ENCODE measurements at regions not wholly inside any gene's neighbourhood (a gene's known extent, or its start where the extent isn't known, plus 50 kb on each side); places are given as distances from the start of the nearest gene placed in this dataset.

DNA sequence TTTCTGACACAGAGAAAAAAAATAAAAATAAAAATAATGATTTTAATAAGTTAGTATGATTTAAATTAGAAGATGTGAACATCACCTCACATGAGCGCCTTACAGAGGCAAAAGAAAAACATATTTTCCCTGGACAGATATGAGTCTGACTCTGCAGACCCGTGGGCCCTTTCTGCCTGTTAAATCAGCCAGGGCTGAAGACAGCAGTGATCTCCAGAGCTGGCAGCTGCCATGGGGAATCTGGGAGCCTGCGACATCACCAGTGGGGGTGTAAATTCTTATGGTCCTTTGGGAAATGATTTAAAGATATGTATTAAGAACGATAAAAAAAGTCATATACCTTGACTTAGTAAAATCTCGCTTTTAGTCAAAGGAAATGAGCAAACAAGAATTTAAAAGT, 65.7 kb upstream of the FOXF1 start:
- no peak overlapping the region for H3K4me3 ChIP-seq (ENCODE audit: low read length)
- no peak for DNase-seq
- H3K27ac ChIP-seq (ENCODE audit: low read depth, low read length) = no peak overlapping the region
- H3K4me3 Mint-ChIP-seq = no peak overlapping the region
- H3K4me1 ChIP-seq (ENCODE audit: control insufficient read depth, insufficient read depth, low read length) = no peaks in the 10 kb centered on the region
- H3K9me3 ChIP-seq (ENCODE audit: control insufficient read depth, low read length) = no peaks in the 10 kb centered on the region
- TF ChIP-seq, protein P1, sequence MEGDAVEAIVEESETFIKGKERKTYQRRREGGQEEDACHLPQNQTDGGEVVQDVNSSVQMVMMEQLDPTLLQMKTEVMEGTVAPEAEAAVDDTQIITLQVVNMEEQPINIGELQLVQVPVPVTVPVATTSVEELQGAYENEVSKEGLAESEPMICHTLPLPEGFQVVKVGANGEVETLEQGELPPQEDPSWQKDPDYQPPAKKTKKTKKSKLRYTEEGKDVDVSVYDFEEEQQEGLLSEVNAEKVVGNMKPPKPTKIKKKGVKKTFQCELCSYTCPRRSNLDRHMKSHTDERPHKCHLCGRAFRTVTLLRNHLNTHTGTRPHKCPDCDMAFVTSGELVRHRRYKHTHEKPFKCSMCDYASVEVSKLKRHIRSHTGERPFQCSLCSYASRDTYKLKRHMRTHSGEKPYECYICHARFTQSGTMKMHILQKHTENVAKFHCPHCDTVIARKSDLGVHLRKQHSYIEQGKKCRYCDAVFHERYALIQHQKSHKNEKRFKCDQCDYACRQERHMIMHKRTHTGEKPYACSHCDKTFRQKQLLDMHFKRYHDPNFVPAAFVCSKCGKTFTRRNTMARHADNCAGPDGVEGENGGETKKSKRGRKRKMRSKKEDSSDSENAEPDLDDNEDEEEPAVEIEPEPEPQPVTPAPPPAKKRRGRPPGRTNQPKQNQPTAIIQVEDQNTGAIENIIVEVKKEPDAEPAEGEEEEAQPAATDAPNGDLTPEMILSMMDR (conservative IDR thresholded peaks at IDR 0.05) = no peak
- peaks cover 4% of the 10 kb centered on the region for H3K27me3 Mint-ChIP-seq (ENCODE audit: insufficient read depth)
- no peaks in the 10 kb centered on the region for H3K27me3 ChIP-seq (ENCODE audit: control insufficient read depth, insufficient read depth, low read length, poor library complexity, severe bottlenecking)
- no peaks in the 10 kb centered on the region for H3K36me3 ChIP-seq (ENCODE audit: control insufficient read depth, insufficient read depth, low read length)
- H3K9ac ChIP-seq (ENCODE audit: extremely low read depth, low read length, poor library complexity, severe bottlenecking) = no peak overlapping the region
- no peaks in the 10 kb centered on the region for H3K36me3 Mint-ChIP-seq (ENCODE audit: low read depth)
- no peaks in the 10 kb centered on the region for H3K4me1 Mint-ChIP-seq
- H3K9me3 Mint-ChIP-seq = no peaks in the 10 kb centered on the region
- no peak overlapping the region for H3K27ac Mint-ChIP-seq
- 47 to 100% methylated on average over 2 to 4 of the region's 5 CpGs for WGBS, 2 experiments (ENCODE audit: insufficient coverage in 1 of 2, insufficient read length in 1 of 2)

DNA sequence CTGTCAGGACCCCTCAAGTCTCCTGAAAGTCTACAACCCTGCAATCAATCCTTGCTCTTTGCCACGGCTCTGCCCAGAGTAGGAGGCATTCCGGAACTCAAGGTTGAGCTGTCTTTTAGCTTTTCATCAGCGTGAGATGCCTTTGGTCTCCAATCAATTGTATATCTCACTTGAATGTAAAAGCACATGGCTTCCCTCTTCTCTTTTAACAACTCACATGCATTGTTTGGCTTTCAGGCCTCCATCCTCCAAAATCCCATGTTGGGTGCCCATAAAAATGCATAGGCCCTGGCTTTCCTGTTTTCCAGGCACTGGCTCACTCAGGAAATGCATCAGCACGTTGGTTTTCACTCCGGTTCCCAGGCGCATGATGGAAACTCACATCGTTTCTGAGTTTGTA, 64.0 kb upstream of the FOXF1 start:
- Mint-ChIP-seq H3K4me3 (no peak overlapping the region), H3K27me3 (ENCODE audit: insufficient read depth) (peaks cover 9% of the 10 kb centered on the region), H3K4me1 (no peaks in the 10 kb centered on the region), H3K36me3 (ENCODE audit: low read depth) (no peaks in the 10 kb centered on the region), H3K9me3 (peaks cover 1% of the 10 kb centered on the region), H3K27ac (no peak overlapping the region)
- Histone ChIP-seq H3K36me3 (ENCODE audit: control insufficient read depth, insufficient read depth, low read length) (no peaks in the 10 kb centered on the region), H3K4me3 (ENCODE audit: low read length) (no peak overlapping the region), H3K9ac (ENCODE audit: extremely low read depth, low read length, poor library complexity, severe bottlenecking) (no peak overlapping the region), H3K27me3 (ENCODE audit: control insufficient read depth, insufficient read depth, low read length, poor library complexity, severe bottlenecking) (peaks cover 9% of the 10 kb centered on the region), H3K4me1 (ENCODE audit: control insufficient read depth, insufficient read depth, low read length) (no peaks in the 10 kb centered on the region), H3K9me3 (ENCODE audit: control insufficient read depth, low read length) (no peaks in the 10 kb centered on the region), H3K27ac (ENCODE audit: low read depth, low read length) (no peak overlapping the region)
- no peak for DNase-seq
- 77 to 82% methylated on average over 7 of the region's 7 CpGs for WGBS, 2 experiments (ENCODE audit: insufficient coverage in 1 of 2, insufficient read length in 1 of 2)
- TF ChIP-seq, protein P1 (conservative IDR thresholded peaks at IDR 0.05) = no peak

DNA sequence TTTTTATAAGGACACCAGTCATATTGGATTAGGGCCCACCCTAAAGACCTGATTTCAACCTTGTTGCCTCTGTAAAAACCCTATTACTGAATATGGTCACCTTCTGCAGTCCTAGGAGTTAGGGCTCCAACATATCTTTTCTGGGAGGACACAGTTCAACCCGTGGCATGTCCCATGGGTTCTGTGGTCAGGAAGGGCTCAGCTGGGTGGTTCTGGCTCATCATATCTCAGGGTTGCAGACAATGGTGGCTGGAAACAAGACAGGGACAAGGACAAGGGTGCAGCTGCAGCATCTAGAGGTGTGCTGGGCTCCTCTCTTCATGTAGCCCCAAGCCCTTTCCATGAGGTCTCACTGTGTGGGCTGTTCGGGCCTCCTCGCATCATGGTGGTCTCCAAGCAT, 63.1 kb upstream of the FOXF1 start:
- TF ChIP-seq, protein P1 (conservative IDR thresholded peaks at IDR 0.05) = no peak
- no peak overlapping the region for H3K4me3 ChIP-seq (ENCODE audit: low read length)
- no peak overlapping the region for H3K4me3 Mint-ChIP-seq
- no peak overlapping the region for H3K9ac ChIP-seq (ENCODE audit: extremely low read depth, low read length, poor library complexity, severe bottlenecking)
- H3K27ac Mint-ChIP-seq = no peak overlapping the region
- H3K9me3 ChIP-seq (ENCODE audit: control insufficient read depth, low read length) = no peaks in the 10 kb centered on the region
- H3K27me3 ChIP-seq (ENCODE audit: control insufficient read depth, insufficient read depth, low read length, poor library complexity, severe bottlenecking) = peaks cover 18% of the 10 kb centered on the region
- no peak overlapping the region for H3K27ac ChIP-seq (ENCODE audit: low read depth, low read length)
- no peaks in the 10 kb centered on the region for H3K36me3 Mint-ChIP-seq (ENCODE audit: low read depth)
- peaks cover 1% of the 10 kb centered on the region for H3K9me3 Mint-ChIP-seq
- no peaks in the 10 kb centered on the region for H3K4me1 Mint-ChIP-seq
- H3K27me3 Mint-ChIP-seq (ENCODE audit: insufficient read depth) = peaks cover 11% of the 10 kb centered on the region
- no peak for DNase-seq
- no peaks in the 10 kb centered on the region for H3K4me1 ChIP-seq (ENCODE audit: control insufficient read depth, insufficient read depth, low read length)
- no peaks in the 10 kb centered on the region for H3K36me3 ChIP-seq (ENCODE audit: control insufficient read depth, insufficient read depth, low read length)
- WGBS, 2 experiments (ENCODE audit: insufficient coverage in 1 of 2, insufficient read length in 1 of 2) = 86 to 93% methylated on average over 3 of the region's 3 CpGs

All from endodermal cell (in vitro differentiated cells).